ENCODE measurements at regions not wholly inside any gene's neighbourhood (a gene's known extent, or its start where the extent isn't known, plus 50 kb on each side); places are given as distances from the start of the nearest gene placed in this dataset.

DNA sequence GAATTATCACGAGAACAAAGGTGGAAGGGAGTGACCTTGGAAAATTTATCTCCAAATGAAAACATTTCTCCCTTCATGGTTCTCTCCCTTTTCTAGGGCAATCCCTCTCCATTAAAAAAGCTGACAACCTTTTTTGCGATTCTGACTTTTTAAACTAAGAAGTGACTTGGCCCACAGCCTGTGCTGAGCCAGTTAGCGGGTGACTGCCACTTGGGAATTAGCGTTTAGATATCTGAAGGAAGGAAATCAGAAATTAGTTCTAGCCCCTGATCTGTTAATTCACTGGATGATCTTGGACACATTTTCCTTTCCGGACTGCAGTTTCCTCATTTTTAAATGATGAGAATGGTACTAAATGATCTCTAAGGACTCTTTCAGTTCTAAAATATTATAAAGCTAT, 245.0 kb downstream of the FBXO8 start (continued):
- TF ChIP-seq SP1 (IDR thresholded peaks at IDR 0.05; ENCODE audit: low read depth, low read length) (no peak), CTBP2 (IDR thresholded peaks at IDR 0.05; ENCODE audit: borderline replicate concordance, insufficient read depth, insufficient read length, low read length) (no peak), POLR2A (IDR thresholded peaks at IDR 0.05; ENCODE audit: control extremely low read depth in 1 of 2, low read depth in 2 of 2, low read length in 2 of 2) (no peak), TCF12 (IDR thresholded peaks at IDR 0.05; ENCODE audit: low read depth, low read length) (no peak), TAF7 (optimal IDR thresholded peaks at IDR 0.05; ENCODE audit: borderline replicate concordance, low read depth, low read length) (no peak), HDAC2 (IDR thresholded peaks at IDR 0.05; ENCODE audit: borderline replicate concordance in 1 of 2, low read depth in 2 of 2, low read length in 2 of 2) (no peak)
